Keratinocyte (primary cell): ENCODE measurements at regions not wholly inside any gene's neighbourhood (a gene's known extent, or its start where the extent isn't known, plus 50 kb on each side); places are given as distances from the start of the nearest gene placed in this dataset.

Experiments used
- DNase-seq: peaks from one replicate; pipeline ENCODE4 v3.0.0-alpha.2; 2011; ENCODE audit warnings: low read depth, missing footprints, low spot score
- FAIRE-seq: peaks from 2 replicates; lab custom pipeline; 2011; peaks lifted over from hg19 to GRCh38; lab: Jason Lieb, UNC
- H2AFZ ChIP-seq: 2 replicates; pipeline ENCODE4 v1.6.0; 2012; ENCODE audit warnings: low read length, control low read depth, inconsistent platforms; ENCODE audit not compliant: control insufficient read depth
- H3K27ac ChIP-seq: 2 replicates; pipeline ENCODE4 v1.5.1; 2011; ENCODE audit warnings: low read length; ENCODE audit not compliant: control insufficient read depth, insufficient read depth
- H3K27me3 ChIP-seq: 3 replicates; pipeline ENCODE4 v1.6.0; 2011; ENCODE audit warnings: low read length; ENCODE audit not compliant: control insufficient read depth, insufficient read depth; ENCODE audit errors: extremely low read depth
- H3K36me3 ChIP-seq, 2 experiments: 2 replicates in 1 of 2; 3 replicates in 1 of 2; pipeline ENCODE4 v1.5.1; 2011; ENCODE audit warnings: low read length in 2 of 2, mild to moderate bottlenecking in 1 of 2; ENCODE audit not compliant: control insufficient read depth in 2 of 2, insufficient read depth in 2 of 2; ENCODE audit errors: extremely low read depth in 1 of 2
- H3K4me1 ChIP-seq: 3 replicates; pipeline ENCODE4 v1.5.1; 2011; ENCODE audit warnings: low read length; ENCODE audit not compliant: control insufficient read depth, insufficient read depth; ENCODE audit errors: extremely low read depth
- H3K4me2 ChIP-seq: 3 replicates; pipeline ENCODE4 v1.6.0; 2011; ENCODE audit warnings: low read depth, low read length; ENCODE audit not compliant: control insufficient read depth, insufficient read depth; ENCODE audit errors: extremely low read depth
- H3K4me3 ChIP-seq, 3 experiments: fragments of 200-600 bp in 1 of 3; sonication (generic) in 1 of 3; 2 replicates in 2 of 3; 3 replicates in 1 of 3; pipeline ENCODE4 v1.5.1; 2011 to 2016; ENCODE audit warnings: low read length in 3 of 3, mild to moderate bottlenecking in 3 of 3, control low read depth in 2 of 3, inconsistent platforms in 1 of 3, low read depth in 1 of 3, mixed read lengths in 1 of 3, mixed run types in 1 of 3, moderate library complexity in 1 of 3; ENCODE audit not compliant: control insufficient read depth in 2 of 3, insufficient read depth in 2 of 3; ENCODE audit errors: extremely low read depth in 1 of 3
- H3K79me2 ChIP-seq: 2 replicates; pipeline ENCODE4 v1.6.0; 2012; ENCODE audit warnings: low read length; ENCODE audit not compliant: control insufficient read depth, insufficient read depth
- H3K9ac ChIP-seq: 3 replicates; pipeline ENCODE4 v1.6.0; 2011; ENCODE audit warnings: low read length; ENCODE audit not compliant: control insufficient read depth, insufficient read depth; ENCODE audit errors: extremely low read depth
- H3K9me1 ChIP-seq: 3 replicates; pipeline ENCODE4 v1.6.0; 2011; ENCODE audit warnings: low read length; ENCODE audit not compliant: control insufficient read depth, insufficient read depth; ENCODE audit errors: extremely low read depth
- H3K9me3 ChIP-seq: 2 replicates; pipeline ENCODE4 v1.5.1; 2012; ENCODE audit warnings: low read depth, low read length; ENCODE audit not compliant: control insufficient read depth
- H4K20me1 ChIP-seq: 3 replicates; pipeline ENCODE4 v1.6.0; 2011; ENCODE audit warnings: low read length; ENCODE audit not compliant: control insufficient read depth, insufficient read depth; ENCODE audit errors: extremely low read depth
- EZH2 ChIP-seq: IDR thresholded peaks from one replicate; pipeline ENCODE4 v1.6.1; 2012; ENCODE audit warnings: inconsistent platforms, mild to moderate bottlenecking, low read length, moderate library complexity
- dilution Hi-C: fragments of 300-500 bp; cut with MboI; formaldehyde crosslinking; loops from one replicate; pipeline ENCODE4 v1.7.0; 2020; ENCODE audit warnings: low sequenced_read_pairs; ENCODE audit not compliant: extremely low pct_ligation_motif_present
- TF ChIP-seq, protein P1 (sequence below), 3 experiments: IDR thresholded peaks in 1 of 3; conservative IDR thresholded peaks in 1 of 3; optimal IDR thresholded peaks in 1 of 3; 2 replicates in 2 of 3; 3 replicates in 1 of 3; pipeline versions ENCODE3 to v1.5.1; 2011; ENCODE audit warnings: low read length in 3 of 3, mild to moderate bottlenecking in 3 of 3, moderate library complexity in 2 of 3, control low read depth in 1 of 3, inconsistent platforms in 1 of 3; ENCODE audit not compliant: insufficient read depth in 2 of 3; ENCODE audit errors: extremely low read depth in 1 of 3

DNA sequence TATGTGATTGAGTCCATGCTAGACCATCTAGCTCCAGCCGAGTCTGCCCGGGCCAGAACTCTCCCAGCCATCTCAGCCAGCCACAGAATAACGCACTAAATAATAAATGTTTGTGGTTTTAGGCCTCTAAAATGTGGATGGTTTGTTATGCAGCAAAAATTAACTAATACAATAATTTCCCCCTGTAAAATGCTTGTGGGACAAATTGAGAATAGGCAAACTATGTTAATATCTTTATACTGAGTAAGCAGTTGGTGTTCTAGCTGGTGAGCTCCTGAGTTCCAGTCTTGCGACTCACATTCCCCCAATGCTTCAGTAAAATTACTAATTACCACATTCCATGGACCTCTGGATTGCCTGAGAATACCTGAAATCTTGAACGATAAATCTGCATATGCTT is 316.8 kb upstream of the NFE2L3 start:
- DNase-seq (no peak), FAIRE-seq (peak; percentile 62)
- peak overlapping the region; percentile 17 for H3K4me2 ChIP-seq
- no peak overlapping the region for H3K4me3 ChIP-seq
- H4K20me1 ChIP-seq, result no peaks in the 10 kb centered on the region
- H2AFZ ChIP-seq, result no peak overlapping the region
- H3K4me1 ChIP-seq, result peaks cover 5% of the 10 kb centered on the region
- H3K36me3 ChIP-seq, result no peaks in the 10 kb centered on the region
- H3K9me3 ChIP-seq, result no peaks in the 10 kb centered on the region
- H3K9me1 ChIP-seq, result no peaks in the 10 kb centered on the region
- dilution Hi-C loops, result loop anchor here (25.0 kb wide), 1 partner anchor 248 kb away; no protein-coding TSS in a partner anchor
- no peaks in the 10 kb centered on the region for H3K79me2 ChIP-seq
- no peak overlapping the region for H3K9ac ChIP-seq
- no peak for TF ChIP-seq EZH2
- TF ChIP-seq, protein P1, sequence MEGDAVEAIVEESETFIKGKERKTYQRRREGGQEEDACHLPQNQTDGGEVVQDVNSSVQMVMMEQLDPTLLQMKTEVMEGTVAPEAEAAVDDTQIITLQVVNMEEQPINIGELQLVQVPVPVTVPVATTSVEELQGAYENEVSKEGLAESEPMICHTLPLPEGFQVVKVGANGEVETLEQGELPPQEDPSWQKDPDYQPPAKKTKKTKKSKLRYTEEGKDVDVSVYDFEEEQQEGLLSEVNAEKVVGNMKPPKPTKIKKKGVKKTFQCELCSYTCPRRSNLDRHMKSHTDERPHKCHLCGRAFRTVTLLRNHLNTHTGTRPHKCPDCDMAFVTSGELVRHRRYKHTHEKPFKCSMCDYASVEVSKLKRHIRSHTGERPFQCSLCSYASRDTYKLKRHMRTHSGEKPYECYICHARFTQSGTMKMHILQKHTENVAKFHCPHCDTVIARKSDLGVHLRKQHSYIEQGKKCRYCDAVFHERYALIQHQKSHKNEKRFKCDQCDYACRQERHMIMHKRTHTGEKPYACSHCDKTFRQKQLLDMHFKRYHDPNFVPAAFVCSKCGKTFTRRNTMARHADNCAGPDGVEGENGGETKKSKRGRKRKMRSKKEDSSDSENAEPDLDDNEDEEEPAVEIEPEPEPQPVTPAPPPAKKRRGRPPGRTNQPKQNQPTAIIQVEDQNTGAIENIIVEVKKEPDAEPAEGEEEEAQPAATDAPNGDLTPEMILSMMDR (optimal IDR thresholded peaks at IDR 0.05 in 1 of 3, IDR thresholded peaks at IDR 0.05 in 1 of 3, conservative IDR thresholded peaks at IDR 0.05 in 1 of 3; ENCODE audit: extremely low read depth in 1 of 3, insufficient read depth in 2 of 3, low read length in 3 of 3), result no peak
- H3K27me3 ChIP-seq, result no peaks in the 10 kb centered on the region
- no peak overlapping the region for H3K27ac ChIP-seq

DNA sequence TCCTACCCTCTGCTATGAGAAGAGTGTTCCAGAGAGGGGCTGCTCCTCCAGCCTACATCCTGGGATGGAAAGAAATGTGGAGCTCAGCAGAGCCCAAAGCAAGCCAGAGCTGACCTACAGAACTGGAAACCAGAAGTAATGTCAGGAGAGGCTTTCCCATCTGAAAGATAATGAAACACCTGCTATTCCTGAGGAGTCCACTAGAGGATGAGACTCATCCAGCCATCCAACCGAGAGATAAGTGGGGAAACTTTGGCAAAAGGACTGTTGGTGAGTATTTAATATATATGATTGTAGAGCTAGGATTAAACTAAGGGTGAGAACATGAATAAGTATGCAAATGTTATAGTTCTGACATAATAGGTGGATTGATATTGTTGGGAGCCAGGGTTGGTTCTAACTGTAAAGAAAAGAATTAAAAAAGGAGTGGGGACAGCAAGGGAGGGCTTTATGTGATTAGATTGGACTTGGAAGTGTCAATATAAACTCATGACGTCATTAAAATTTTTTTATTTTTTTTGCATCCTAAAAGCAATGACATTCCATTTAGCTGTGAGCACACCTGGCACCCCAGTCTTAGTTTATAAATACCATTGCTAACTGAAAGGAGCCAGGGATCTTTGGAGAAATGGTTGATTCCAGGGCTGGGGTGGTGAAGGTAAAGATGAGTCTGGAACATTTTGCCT is 312.8 kb upstream of the NFE2L3 start:
- FAIRE-seq (no peak), DNase-seq (no peak)
- Histone ChIP-seq H3K4me2 (no peak overlapping the region), H3K9ac (no peak overlapping the region), H3K4me3 (no peak overlapping the region), H3K27me3 (no peaks in the 10 kb centered on the region), H3K36me3 (no peaks in the 10 kb centered on the region), H4K20me1 (no peaks in the 10 kb centered on the region), H2AFZ (no peak overlapping the region), H3K4me1 (peaks cover 5% of the 10 kb centered on the region), H3K9me1 (no peaks in the 10 kb centered on the region), H3K79me2 (no peaks in the 10 kb centered on the region), H3K9me3 (no peaks in the 10 kb centered on the region), H3K27ac (no peak overlapping the region)
- no peak for TF ChIP-seq EZH2
- TF ChIP-seq, protein P1 (optimal IDR thresholded peaks at IDR 0.05 in 1 of 3, IDR thresholded peaks at IDR 0.05 in 1 of 3, conservative IDR thresholded peaks at IDR 0.05 in 1 of 3; ENCODE audit: extremely low read depth in 1 of 3, insufficient read depth in 2 of 3, low read length in 3 of 3), result peak; percentile 39 to 63 (median 45)
- dilution Hi-C loops, result loop anchor here (25.0 kb wide), 1 partner anchor 252 kb away; no protein-coding TSS in a partner anchor
